ENCODE measurements at regions not wholly inside any gene's neighbourhood (a gene's known extent, or its start where the extent isn't known, plus 50 kb on each side); places are given as distances from the start of the nearest gene placed in this dataset.
"Not testable (repeated sequence)": the region's sequence is repeated elsewhere in the genome, so short reads cannot be mapped to it uniquely, and the experiment has no call there.

DNA sequence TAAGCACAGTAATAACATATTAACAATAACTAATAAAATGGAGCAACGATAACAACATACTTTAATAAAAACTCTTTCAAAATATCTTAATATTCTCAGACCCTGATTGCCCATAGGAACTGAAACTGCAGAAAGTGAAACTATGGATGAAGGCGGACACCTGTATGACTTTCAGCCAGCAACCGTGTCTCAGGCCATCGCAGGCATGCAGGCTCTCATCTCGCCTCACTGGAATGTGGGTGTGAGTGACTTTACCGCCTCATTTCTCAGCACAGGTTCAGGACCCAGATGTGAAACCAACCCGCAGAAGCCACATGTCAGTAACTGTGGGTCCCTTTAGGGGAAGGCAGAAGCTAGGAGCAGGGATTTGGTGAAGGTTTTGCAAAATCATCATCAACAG is 539.1 kb downstream of the FAM181B start:
- DNase-seq = no peak

DNA sequence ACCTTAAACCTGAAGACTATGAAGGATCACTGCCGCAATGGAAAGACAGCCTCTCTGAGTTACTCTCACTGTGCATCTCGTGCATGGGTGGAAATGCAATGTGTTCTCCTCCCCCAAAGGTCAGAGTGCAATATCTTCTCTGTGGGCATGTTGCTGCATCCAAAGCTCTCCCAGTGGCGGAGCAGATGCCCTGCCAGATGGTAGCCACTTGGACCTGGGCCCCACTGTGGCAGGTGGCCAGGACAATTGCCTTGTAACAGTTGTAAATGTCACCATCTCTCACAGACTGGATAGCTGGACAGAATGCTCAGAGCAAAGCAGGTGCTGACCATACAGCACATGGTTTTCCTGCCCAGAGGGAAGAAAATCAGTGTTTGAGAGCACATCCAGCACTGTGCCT is 542.0 kb downstream of the FAM181B start:
- DNase-seq = no peak

- no peak for DNase-seq
These were observed 547.7 kb downstream of the FAM181B start for GRCh38 chr11:82185925-82186324.

GRCh38 chr11:82184966-82185365 is 548.7 kb downstream of the FAM181B start:
- no peak for DNase-seq

DNA sequence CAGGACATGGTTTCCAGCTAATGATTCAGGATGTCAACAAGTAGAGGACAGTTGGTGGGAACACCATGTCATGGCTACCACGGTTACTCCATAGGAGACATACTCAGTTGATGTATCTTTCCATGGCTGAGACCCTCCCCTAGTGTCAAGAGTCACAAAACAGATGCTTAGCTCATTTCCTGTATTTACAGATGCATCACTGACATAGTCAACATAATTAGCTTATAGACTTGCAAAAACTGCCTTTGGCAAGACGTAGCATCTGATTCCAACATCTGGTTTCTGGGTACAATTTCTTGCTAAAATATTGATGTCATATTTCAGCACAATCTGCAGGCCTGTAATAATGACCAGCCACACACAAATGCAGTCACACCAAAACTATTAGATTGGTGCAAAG is 550.3 kb downstream of the FAM181B start:
- no peak for DNase-seq

GRCh38 chr11:82182697-82183096 is 551.0 kb downstream of the FAM181B start:
- DNase-seq = not testable (repeated sequence)

- DNase-seq = not testable (repeated sequence)
These were observed 551.9 kb downstream of the FAM181B start for GRCh38 chr11:82181796-82182195.

DNA sequence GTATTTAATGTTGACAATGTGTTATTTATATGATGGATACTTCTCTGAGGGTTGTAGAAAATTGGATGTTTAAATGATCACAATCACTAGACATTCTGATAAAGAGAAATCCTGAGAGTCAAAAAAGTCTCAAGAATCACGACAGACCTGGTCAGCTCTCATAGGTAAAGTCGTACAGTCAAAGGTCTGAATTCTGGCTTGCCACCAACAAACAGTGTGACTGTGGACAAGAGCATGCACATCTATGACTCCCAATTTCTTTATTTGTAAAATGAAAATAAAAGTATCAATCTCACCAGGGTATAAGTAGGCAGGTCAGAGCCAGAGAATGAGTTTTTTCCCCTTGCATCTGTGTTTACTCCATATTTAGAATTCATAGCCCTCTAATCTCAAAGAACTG is 556.7 kb downstream of the FAM181B start:
- no peak for DNase-seq

GRCh38 chr11:82176365-82176764 is 557.3 kb downstream of the FAM181B start:
- no peak for DNase-seq

- no peak for DNase-seq
These were observed 559.1 kb downstream of the FAM181B start for GRCh38 chr11:82174610-82175009.

DNA sequence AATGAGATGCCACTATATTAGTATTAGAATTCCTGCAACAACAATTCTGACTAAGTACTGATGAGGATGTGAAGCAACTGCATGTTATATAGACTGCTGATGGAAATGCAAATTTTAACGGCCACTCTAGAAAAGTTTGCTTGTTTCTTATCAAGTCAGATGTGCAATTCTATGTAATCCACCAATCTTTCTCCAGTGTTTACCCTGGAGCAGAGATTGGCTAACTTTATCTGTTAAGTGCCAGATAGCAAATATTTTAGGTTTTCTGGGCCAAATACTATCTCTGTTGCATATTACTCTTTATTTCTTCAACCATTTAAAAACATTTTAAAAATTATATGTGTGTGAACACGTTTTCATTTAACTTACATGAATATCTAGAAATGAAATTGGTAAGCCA is 586.9 kb downstream of the FAM181B start:
- no peak for DNase-seq

GRCh38 chr11:82118946-82119345 is 614.7 kb downstream of the FAM181B start:
- no peak for DNase-seq

DNA sequence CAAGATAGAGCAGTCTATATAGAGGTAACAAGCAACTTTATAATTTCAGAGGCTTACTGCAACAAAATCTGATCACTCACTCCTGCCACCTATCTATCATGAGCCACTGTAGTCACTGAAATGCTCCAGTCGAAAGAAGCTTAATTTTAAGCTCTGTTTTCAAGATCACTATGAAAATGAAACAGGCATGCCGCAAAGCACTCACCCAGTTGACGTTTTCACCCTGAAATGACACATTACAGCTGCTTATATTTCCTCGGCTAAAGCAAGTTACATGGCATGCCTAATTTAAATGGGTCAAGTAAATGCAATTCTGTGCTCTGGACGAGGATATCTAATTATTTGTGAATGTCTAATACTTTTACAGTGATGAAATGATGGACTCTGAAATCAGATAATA is 616.3 kb downstream of the FAM181B start:
- DNase-seq = no peak

DNA sequence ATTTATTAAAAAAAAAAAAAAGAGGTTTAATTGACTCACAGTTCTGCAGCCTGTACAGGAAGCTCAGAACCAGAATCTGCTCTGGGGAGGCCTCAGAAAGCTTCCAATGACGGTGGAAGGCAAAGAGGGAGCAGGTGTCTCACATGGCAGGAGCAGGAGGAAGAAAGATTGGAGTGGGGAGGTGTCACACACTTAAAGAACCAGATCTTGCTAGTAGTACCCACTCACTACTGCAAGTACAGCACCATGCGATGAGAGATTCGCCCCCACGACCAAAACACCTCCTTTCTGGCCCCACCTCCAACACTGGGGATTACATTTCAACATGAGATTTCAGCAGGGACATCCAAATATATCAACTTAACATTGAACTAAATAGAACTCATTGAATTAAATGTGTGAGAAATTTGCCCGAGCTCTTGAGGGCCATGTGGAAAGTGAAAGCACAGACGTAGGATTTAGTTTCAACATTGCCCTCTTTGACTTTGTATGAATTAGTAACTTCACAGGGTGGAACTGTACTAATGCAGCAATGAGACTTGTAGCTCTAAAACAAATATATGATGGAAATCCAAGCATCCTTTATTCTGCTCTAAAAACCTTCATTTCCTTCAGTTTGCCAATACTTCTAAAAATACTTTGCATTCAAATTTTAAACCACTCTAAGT is 628.2 kb downstream of the FAM181B start:
- DNase-seq = no peak

GRCh38 chr11:82092904-82093303 is 640.8 kb downstream of the FAM181B start:
- DNase-seq = no peak

DNA sequence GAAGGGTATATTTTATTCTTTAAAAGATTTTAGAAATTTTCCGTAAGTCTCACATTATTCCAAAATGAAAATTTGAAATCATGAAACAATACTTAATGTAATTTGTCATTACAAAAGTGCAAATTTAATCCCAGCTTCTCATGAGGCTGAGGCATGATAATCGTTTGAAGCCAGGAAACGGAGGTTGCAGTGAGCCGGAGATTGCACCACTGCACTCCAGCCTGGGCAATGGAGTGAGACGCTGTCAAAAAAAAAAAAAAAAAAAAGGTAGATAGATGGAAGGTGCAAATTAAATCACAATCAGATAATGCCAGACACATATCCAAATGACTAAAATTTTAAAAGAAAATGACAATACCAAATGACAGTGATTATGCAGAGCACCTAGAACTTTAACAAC is 644.2 kb downstream of the FAM181B start:
- DNase-seq = no peak

DNA sequence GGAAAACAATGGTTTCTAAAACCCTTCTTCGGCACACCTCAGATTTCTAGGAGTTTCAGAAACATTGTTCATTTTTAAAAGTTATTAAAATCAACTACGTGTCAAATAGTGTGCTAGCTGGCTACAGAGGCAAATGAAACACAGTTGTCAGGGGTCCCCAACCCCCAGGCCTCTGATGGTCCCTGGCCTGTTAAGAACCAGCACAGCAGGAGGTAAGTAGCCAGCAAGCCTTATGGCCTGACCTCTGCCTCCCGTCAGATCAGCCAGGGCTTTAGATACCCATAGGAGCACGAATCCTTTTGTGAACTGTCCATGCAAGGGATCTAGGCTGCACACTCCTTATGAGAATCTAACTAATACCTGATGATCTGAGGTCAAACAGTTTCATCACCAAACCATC is 648.2 kb downstream of the FAM181B start:
- DNase-seq = no peak

GRCh38 chr11:82082976-82083375 is 650.7 kb downstream of the FAM181B start:
- DNase-seq = no peak

DNA sequence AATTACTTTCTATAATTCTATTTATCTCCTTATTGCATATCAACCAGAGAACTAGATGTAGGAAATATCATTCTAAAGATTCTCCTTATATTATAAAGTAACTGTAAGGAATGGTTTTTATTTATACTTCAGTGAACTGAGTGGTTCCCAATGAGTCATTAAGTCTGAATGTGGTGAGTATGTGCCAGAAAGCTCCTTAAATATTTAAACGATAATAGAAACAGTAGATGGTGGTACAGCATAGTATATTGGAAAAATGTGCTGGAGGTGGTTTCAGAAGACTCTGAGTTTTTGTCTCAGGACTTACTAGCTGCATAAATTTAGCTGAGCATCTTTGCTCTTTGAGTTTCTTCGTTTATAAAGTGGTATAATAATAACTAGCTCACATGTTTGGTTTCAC is 653.5 kb downstream of the FAM181B start:
- no peak for DNase-seq

- DNase-seq = no peak
These were observed 657.5 kb downstream of the FAM181B start for GRCh38 chr11:82076126-82076525.

- DNase-seq = no peak
These were observed 674.2 kb downstream of the FAM181B start for GRCh38 chr11:82059505-82059904.

GRCh38 chr11:82056450-82056849 is 677.2 kb downstream of the FAM181B start:
- no peak for DNase-seq

DNA sequence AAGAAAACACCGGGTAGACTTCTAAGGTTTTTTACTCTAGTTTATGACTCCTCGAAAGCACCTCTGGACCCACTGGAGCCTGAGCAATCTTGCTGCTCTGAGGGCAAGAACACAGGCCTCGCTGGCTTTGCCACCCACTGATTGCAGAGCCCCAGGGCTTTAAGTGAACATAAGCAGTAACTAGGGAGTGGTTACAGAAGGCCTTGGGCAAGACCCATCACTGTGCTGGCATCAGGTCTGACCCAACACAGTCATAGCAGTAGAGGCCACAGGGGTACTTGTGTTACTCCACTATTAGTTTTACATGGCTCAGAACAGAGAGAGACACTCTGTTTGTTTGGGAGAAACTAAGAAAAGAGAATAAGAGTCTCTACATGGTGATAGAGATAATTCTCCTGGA is 684.5 kb downstream of the FAM181B start:
- DNase-seq = no peak

DNA sequence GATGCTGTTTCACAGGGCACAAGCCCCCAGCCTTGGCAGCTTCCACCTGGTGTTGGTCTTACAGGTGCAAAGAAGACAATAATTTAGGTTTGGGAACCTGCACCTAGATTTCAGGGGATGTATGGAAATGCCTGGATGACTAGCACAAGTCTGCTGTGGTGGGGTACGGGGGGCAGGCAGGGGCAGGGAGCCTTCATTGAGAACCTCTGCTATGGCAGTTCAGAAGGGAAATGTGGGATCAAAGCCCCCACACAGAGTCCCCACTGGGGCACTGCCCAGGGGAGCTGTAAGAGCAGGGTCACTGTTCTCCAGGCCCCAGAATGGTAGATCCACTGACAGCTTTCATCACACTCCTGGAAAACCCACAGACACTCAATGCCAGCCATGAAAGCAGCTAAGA is 686.5 kb downstream of the FAM181B start:
- no peak for DNase-seq

DNA sequence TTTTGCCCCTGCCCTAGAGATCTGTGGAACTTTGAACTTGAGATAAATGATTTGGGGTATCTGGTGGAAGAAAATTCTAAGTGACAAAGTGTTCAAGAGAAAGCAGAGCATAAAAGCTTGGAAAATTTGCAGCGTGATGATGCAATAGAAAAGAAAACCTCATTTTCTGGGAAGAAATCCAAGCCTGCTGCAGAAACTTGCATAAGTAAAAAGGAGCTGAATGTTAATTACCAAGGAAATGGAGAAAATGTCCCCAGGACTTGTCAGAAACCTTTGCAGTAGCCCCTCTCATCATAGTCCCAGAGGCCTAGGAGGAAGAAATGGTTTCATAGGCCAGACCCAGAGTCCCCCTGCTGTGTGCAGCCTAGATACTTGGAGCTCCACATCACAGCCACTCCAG is 686.9 kb downstream of the FAM181B start:
- DNase-seq = no peak
